Calu3 (cell line): ENCODE measurements at regions not wholly inside any gene's neighbourhood (a gene's known extent, or its start where the extent isn't known, plus 50 kb on each side); places are given as distances from the start of the nearest gene placed in this dataset.

Experiments used
- BruUV-seq: library from RNA; stranded (reverse); fragments of 400-500 nt; replicated peaks from 2 replicates; lab custom pipeline; 2021; lab: Mats Ljungman, UMichigan
- CTCF ChIA-PET: fragments of 300-600 bp; sonication (Branson Sonifier 250); formaldehyde crosslinking; loops from one replicate; lab custom pipeline; 2022; ENCODE audit warnings: antibody characterized with exemption; lab: Charles Lee
- DNase-seq: peaks from one replicate; pipeline ENCODE4 v3.0.0; 2022
- H3K27ac Mint-ChIP-seq: one replicate; pipeline ENCODE4 v1.8.0; 2022; ENCODE audit warnings: mixed read lengths; ENCODE audit not compliant: unreplicated experiment
- H3K27me3 Mint-ChIP-seq: one replicate; pipeline ENCODE4 v1.8.0; 2022; ENCODE audit warnings: mixed read lengths; ENCODE audit not compliant: unreplicated experiment
- H3K36me3 Mint-ChIP-seq: one replicate; pipeline ENCODE4 v1.8.0; 2022; ENCODE audit warnings: mild to moderate bottlenecking, moderate library complexity, mixed read lengths; ENCODE audit not compliant: insufficient read depth, unreplicated experiment
- H3K4me1 Mint-ChIP-seq: one replicate; pipeline ENCODE4 v1.8.0; 2022; ENCODE audit warnings: mild to moderate bottlenecking, low read depth, mixed read lengths; ENCODE audit not compliant: unreplicated experiment
- H3K4me3 Mint-ChIP-seq: one replicate; pipeline ENCODE4 v1.8.0; 2022; ENCODE audit warnings: mild to moderate bottlenecking, low read depth, moderate library complexity, mixed read lengths; ENCODE audit not compliant: unreplicated experiment
- H3K9me3 Mint-ChIP-seq: one replicate; pipeline ENCODE4 v1.8.0; 2022; ENCODE audit warnings: low read depth, mixed read lengths; ENCODE audit not compliant: unreplicated experiment
- CTCF ChIP-seq: fragments of 200-600 bp; IDR thresholded peaks from one replicate; pipeline ENCODE4 v1.8.0; 2022; ENCODE audit warnings: antibody characterized with exemption; ENCODE audit not compliant: unreplicated experiment
- intact Hi-C: fragments of 100-400 bp; cut with micrococcal nuclease; formaldehyde crosslinking; loops from one replicate; pipeline ENCODE4 v1.10.0; 2022; ENCODE audit not compliant: unreplicated experiment

GRCh38 chr4:181520790-181521189, 722.4 kb upstream of the TENM3 start:
- H3K4me3 Mint-ChIP-seq = no peak overlapping the region
- intact Hi-C loops = no loop called here
- CTCF ChIA-PET = no interaction called here
- no peak for DNase-seq
- H3K27me3 Mint-ChIP-seq = no peaks in the 10 kb centered on the region
- no TSS peak for BruUV-seq
- H3K27ac Mint-ChIP-seq = no peak overlapping the region
- H3K36me3 Mint-ChIP-seq = no peaks in the 10 kb centered on the region
- H3K9me3 Mint-ChIP-seq = no peaks in the 10 kb centered on the region
- H3K4me1 Mint-ChIP-seq = no peaks in the 10 kb centered on the region
- no peak for TF ChIP-seq CTCF

GRCh38 chr4:181523973-181524372, 719.2 kb upstream of the TENM3 start:
- Mint-ChIP-seq H3K4me3 (no peak overlapping the region), H3K36me3 (no peaks in the 10 kb centered on the region), H3K27ac (no peak overlapping the region), H3K9me3 (no peaks in the 10 kb centered on the region), H3K27me3 (no peaks in the 10 kb centered on the region), H3K4me1 (no peaks in the 10 kb centered on the region)
- intact Hi-C loops = no loop called here
- DNase-seq = no peak
- no TSS peak for BruUV-seq
- no peak for TF ChIP-seq CTCF
- CTCF ChIA-PET = no interaction called here

- Mint-ChIP-seq H3K27me3 (no peaks in the 10 kb centered on the region), H3K27ac (no peak overlapping the region), H3K4me3 (no peak overlapping the region), H3K4me1 (no peaks in the 10 kb centered on the region), H3K9me3 (no peaks in the 10 kb centered on the region), H3K36me3 (no peaks in the 10 kb centered on the region)
- TF ChIP-seq CTCF = no peak
- CTCF ChIA-PET = no interaction called here
- DNase-seq = no peak
- BruUV-seq = no TSS peak
- intact Hi-C loops = no loop called here
Observed at GRCh38 chr4:181524499-181524898, 718.7 kb upstream of the TENM3 start.

- H3K9me3 Mint-ChIP-seq = no peaks in the 10 kb centered on the region
- no peak for TF ChIP-seq CTCF
- no peaks in the 10 kb centered on the region for H3K27me3 Mint-ChIP-seq
- no peak for DNase-seq
- no peaks in the 10 kb centered on the region for H3K4me1 Mint-ChIP-seq
- no peak overlapping the region for H3K27ac Mint-ChIP-seq
- intact Hi-C loops = loop anchor here (5.0 kb wide), 1 partner anchor 263 kb away; no protein-coding TSS in a partner anchor
- H3K36me3 Mint-ChIP-seq = no peaks in the 10 kb centered on the region
- no TSS peak for BruUV-seq
- H3K4me3 Mint-ChIP-seq = no peak overlapping the region
- CTCF ChIA-PET = no interaction called here
Observed at GRCh38 chr4:181525634-181526033, 717.6 kb upstream of the TENM3 start.
